WTC11 (cell line): ENCODE measurements at regions not wholly inside any gene's neighbourhood (a gene's known extent, or its start where the extent isn't known, plus 50 kb on each side); places are given as distances from the start of the nearest gene placed in this dataset.

ENCODE experiments used
- ATAC-seq: fragments of 200-7000 bp; cut with Tn5 transposase; 2 replicates; pipeline ENCODE4 v1.10.0; 2021; ENCODE audit warnings: mild to moderate bottlenecking, moderate library complexity
- CTCF ChIA-PET: fragments of 300-600 bp; sonication (Branson Sonifier 250); formaldehyde crosslinking; loops from one replicate; lab custom pipeline; 2021; ENCODE audit warnings: antibody characterized with exemption; lab: Charles Lee
- POLR2A ChIA-PET: fragments of 350-600 bp; sonication (Branson Sonifier 250); formaldehyde crosslinking; loops from one replicate; lab custom pipeline; 2021; ENCODE audit warnings: antibody characterized with exemption; lab: Charles Lee
- DNase-seq: peaks from one replicate; pipeline ENCODE4 v3.0.0; 2021; ENCODE audit warnings: low spot score
- H3K27ac Mint-ChIP-seq: 2 replicates; pipeline ENCODE4 v1.8.0; 2021; ENCODE audit warnings: mixed read lengths
- H3K27me3 Mint-ChIP-seq: 2 replicates; pipeline ENCODE4 v1.8.0; 2021; ENCODE audit warnings: low read depth, mild to moderate bottlenecking, moderate library complexity, mixed read lengths
- H3K36me3 Mint-ChIP-seq: 2 replicates; pipeline ENCODE4 v1.8.0; 2021; ENCODE audit warnings: mixed read lengths
- H3K4me1 Mint-ChIP-seq: 2 replicates; pipeline ENCODE4 v1.8.0; 2022; ENCODE audit warnings: mixed read lengths
- H3K4me3 Mint-ChIP-seq: 2 replicates; pipeline ENCODE4 v1.8.0; 2021; ENCODE audit warnings: mild to moderate bottlenecking, moderate library complexity, mixed read lengths
- H3K9me3 Mint-ChIP-seq: 2 replicates; pipeline ENCODE4 v1.8.0; 2021; ENCODE audit warnings: mixed read lengths
- ARID4B ChIP-seq: sonication (generic); formaldehyde crosslinking; IDR thresholded peaks from 2 replicates; pipeline ENCODE4 v1.8.0; 2023; ENCODE audit warnings: missing genetic modification reagents, mild to moderate bottlenecking, borderline replicate concordance
- CBFB ChIP-seq: sonication (generic); formaldehyde crosslinking; IDR thresholded peaks from 2 replicates; pipeline ENCODE4 v1.8.1; 2022; ENCODE audit warnings: mild to moderate bottlenecking, low read depth, missing genetic modification reagents
- E2F4 ChIP-seq: sonication (generic); formaldehyde crosslinking; IDR thresholded peaks from 2 replicates; pipeline ENCODE4 v1.8.1; 2022; ENCODE audit warnings: low read depth, mild to moderate bottlenecking, moderate library complexity, missing genetic modification reagents, borderline replicate concordance
- E2F5 ChIP-seq: sonication (generic); formaldehyde crosslinking; IDR thresholded peaks from 2 replicates; pipeline ENCODE4 v1.8.1; 2022; ENCODE audit warnings: mild to moderate bottlenecking, moderate library complexity, missing genetic modification reagents
- ERG ChIP-seq: fragments of 250-450 bp; sonication (Bioruptor Pico); IDR thresholded peaks from 2 replicates; pipeline ENCODE4 v1.8.0; 2021; ENCODE audit warnings: mild to moderate bottlenecking
- FOXK1 ChIP-seq: sonication (generic); formaldehyde crosslinking; IDR thresholded peaks from 2 replicates; pipeline ENCODE4 v1.8.0; 2022; ENCODE audit warnings: mild to moderate bottlenecking, moderate library complexity, missing genetic modification reagents
- JAZF1 ChIP-seq: fragments of 250-450 bp; sonication (Bioruptor Pico); IDR thresholded peaks from 2 replicates; pipeline ENCODE4 v1.9.0; 2021; ENCODE audit warnings: moderate library complexity, mild to moderate bottlenecking, inconsistent platforms
- KAT7 ChIP-seq: sonication (generic); formaldehyde crosslinking; IDR thresholded peaks from 2 replicates; pipeline ENCODE4 v1.8.1; 2023; ENCODE audit warnings: missing genetic modification reagents, mild to moderate bottlenecking, borderline replicate concordance
- MLX ChIP-seq: sonication (generic); formaldehyde crosslinking; IDR thresholded peaks from 2 replicates; pipeline ENCODE4 v1.8.1; 2023; ENCODE audit warnings: mild to moderate bottlenecking, missing genetic modification reagents, moderate library complexity
- NR1H2 ChIP-seq: sonication (generic); formaldehyde crosslinking; IDR thresholded peaks from 2 replicates; pipeline ENCODE4 v1.9.0; 2021; ENCODE audit warnings: mild to moderate bottlenecking, moderate library complexity, missing genetic modification reagents
- RORB ChIP-seq: fragments of 250-450 bp; sonication (Bioruptor Pico); IDR thresholded peaks from 2 replicates; pipeline ENCODE4 v1.9.0; 2021; ENCODE audit warnings: mild to moderate bottlenecking
- SP1 ChIP-seq: sonication (generic); formaldehyde crosslinking; conservative IDR thresholded peaks from 2 replicates; pipeline ENCODE4 v1.8.1; 2022; ENCODE audit warnings: missing genetic modification reagents
- ZNF281 ChIP-seq: sonication (generic); formaldehyde crosslinking; IDR thresholded peaks from 2 replicates; pipeline ENCODE4 v1.8.0; 2023; ENCODE audit warnings: mild to moderate bottlenecking, missing genetic modification reagents

GRCh38 chr1:101645810-101646209 is 350.9 kb downstream of the OLFM3 start:
- Mint-ChIP-seq H3K9me3 (no peaks in the 10 kb centered on the region), H3K27ac (no peak overlapping the region), H3K4me1 (no peaks in the 10 kb centered on the region), H3K36me3 (no peaks in the 10 kb centered on the region), H3K4me3 (no peak overlapping the region), H3K27me3 (no peaks in the 10 kb centered on the region)
- CTCF ChIA-PET, result no interaction called here
- POLR2A ChIA-PET, result no interaction called here
- DNase-seq (no peak), ATAC-seq (no peak)
- no peak for TF ChIP-seq ERG

GRCh38 chr1:101652484-101652883 is 344.2 kb downstream of the OLFM3 start:
- DNase-seq, result no peak
- ChIA-PET POLR2A (no interaction called here), CTCF (interaction anchor here (1.5 to 2.0 kb wide), 7 partner anchors 32 to 1809 kb away, joined by 5 to 18 read pairs (median 7); partner anchors contain the start of gene OLFM3)
- Mint-ChIP-seq H3K4me1 (peaks cover 26% of the 10 kb centered on the region), H3K9me3 (peaks cover 35% of the 10 kb centered on the region), H3K4me3 (no peak overlapping the region), H3K27me3 (no peaks in the 10 kb centered on the region), H3K27ac (no peak overlapping the region), H3K36me3 (peaks cover 34% of the 10 kb centered on the region)
- ATAC-seq, result no peak
- no peak for TF ChIP-seq ZNF281 (CRISPR knock-in tag)
- TF ChIP-seq RORB (CRISPR knock-in tag), result no peak
- TF ChIP-seq E2F5 (CRISPR knock-in tag), result no peak
- no peak for TF ChIP-seq KAT7
- TF ChIP-seq E2F4 (CRISPR knock-in tag), result no peak
- TF ChIP-seq NR1H2 (CRISPR knock-in tag), result no peak
- no peak for TF ChIP-seq ARID4B (CRISPR knock-in tag)
- no peak for TF ChIP-seq FOXK1 (CRISPR knock-in tag)
- no peak for TF ChIP-seq MLX (CRISPR knock-in tag)
- no peak for TF ChIP-seq JAZF1 (CRISPR knock-in tag)
- no peak for TF ChIP-seq CBFB (CRISPR knock-in tag)
- no peak for TF ChIP-seq SP1 (CRISPR knock-in tag)
- TF ChIP-seq, all 79 proteins: peak for 0
